ENCODE measurements at regions not wholly inside any gene's neighbourhood (a gene's known extent, or its start where the extent isn't known, plus 50 kb on each side); places are given as distances from the start of the nearest gene placed in this dataset.

DNA sequence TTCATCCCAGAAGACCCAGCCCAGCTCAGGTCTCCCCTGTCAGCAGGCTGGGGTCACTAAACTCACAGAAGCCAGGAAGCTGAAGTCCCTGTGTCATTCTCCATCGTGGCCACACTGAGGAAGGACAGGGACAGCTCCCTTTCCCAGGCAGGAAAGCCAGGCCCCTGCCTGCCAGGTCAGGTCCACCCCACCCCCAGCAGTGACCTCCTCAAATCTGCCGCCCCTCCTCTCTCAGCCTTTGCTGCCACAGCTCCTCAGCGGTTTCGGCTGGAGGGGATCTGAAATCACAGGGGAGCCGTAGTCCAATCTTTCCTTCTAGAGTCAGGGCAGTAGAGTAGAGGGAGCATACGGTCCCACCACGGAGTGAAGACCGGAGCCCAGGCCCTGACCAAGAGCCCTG, 150.9 kb upstream of the UNC5B start:
- TF ChIP-seq, protein P1, sequence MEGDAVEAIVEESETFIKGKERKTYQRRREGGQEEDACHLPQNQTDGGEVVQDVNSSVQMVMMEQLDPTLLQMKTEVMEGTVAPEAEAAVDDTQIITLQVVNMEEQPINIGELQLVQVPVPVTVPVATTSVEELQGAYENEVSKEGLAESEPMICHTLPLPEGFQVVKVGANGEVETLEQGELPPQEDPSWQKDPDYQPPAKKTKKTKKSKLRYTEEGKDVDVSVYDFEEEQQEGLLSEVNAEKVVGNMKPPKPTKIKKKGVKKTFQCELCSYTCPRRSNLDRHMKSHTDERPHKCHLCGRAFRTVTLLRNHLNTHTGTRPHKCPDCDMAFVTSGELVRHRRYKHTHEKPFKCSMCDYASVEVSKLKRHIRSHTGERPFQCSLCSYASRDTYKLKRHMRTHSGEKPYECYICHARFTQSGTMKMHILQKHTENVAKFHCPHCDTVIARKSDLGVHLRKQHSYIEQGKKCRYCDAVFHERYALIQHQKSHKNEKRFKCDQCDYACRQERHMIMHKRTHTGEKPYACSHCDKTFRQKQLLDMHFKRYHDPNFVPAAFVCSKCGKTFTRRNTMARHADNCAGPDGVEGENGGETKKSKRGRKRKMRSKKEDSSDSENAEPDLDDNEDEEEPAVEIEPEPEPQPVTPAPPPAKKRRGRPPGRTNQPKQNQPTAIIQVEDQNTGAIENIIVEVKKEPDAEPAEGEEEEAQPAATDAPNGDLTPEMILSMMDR (IDR thresholded peaks at IDR 0.05) = no peak
- TF ChIP-seq SIN3A (IDR thresholded peaks at IDR 0.05; ENCODE audit: borderline replicate concordance, insufficient read depth, low read depth, low read length) = no peak
- TF ChIP-seq POLR2AphosphoS5 (IDR thresholded peaks at IDR 0.05; ENCODE audit: low read depth, low read length) = no peak
- TF ChIP-seq, protein P2, sequence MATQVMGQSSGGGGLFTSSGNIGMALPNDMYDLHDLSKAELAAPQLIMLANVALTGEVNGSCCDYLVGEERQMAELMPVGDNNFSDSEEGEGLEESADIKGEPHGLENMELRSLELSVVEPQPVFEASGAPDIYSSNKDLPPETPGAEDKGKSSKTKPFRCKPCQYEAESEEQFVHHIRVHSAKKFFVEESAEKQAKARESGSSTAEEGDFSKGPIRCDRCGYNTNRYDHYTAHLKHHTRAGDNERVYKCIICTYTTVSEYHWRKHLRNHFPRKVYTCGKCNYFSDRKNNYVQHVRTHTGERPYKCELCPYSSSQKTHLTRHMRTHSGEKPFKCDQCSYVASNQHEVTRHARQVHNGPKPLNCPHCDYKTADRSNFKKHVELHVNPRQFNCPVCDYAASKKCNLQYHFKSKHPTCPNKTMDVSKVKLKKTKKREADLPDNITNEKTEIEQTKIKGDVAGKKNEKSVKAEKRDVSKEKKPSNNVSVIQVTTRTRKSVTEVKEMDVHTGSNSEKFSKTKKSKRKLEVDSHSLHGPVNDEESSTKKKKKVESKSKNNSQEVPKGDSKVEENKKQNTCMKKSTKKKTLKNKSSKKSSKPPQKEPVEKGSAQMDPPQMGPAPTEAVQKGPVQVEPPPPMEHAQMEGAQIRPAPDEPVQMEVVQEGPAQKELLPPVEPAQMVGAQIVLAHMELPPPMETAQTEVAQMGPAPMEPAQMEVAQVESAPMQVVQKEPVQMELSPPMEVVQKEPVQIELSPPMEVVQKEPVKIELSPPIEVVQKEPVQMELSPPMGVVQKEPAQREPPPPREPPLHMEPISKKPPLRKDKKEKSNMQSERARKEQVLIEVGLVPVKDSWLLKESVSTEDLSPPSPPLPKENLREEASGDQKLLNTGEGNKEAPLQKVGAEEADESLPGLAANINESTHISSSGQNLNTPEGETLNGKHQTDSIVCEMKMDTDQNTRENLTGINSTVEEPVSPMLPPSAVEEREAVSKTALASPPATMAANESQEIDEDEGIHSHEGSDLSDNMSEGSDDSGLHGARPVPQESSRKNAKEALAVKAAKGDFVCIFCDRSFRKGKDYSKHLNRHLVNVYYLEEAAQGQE (IDR thresholded peaks at IDR 0.05; ENCODE audit: insufficient read depth in 1 of 2, low read depth in 2 of 2, low read length in 1 of 2) = no peak
- no peak for TF ChIP-seq TCF7L2 (IDR thresholded peaks at IDR 0.05; ENCODE audit: low read depth, low read length)

Data from Panc1 (cell line).